SK-N-SH (cell line): ENCODE measurements at regions not wholly inside any gene's neighbourhood (a gene's known extent, or its start where the extent isn't known, plus 50 kb on each side); places are given as distances from the start of the nearest gene placed in this dataset.

Source experiments
- CTCF ChIA-PET: fragments of 300-600, 350-600 bp; formaldehyde crosslinking; extraction: SDS; loops from one replicate; lab custom pipeline; 2021; lab: Yijun Ruan, JAX
- POLR2A ChIA-PET: fragments of 350-600 bp; sonication (Branson Sonifier 250); formaldehyde crosslinking; extraction: SDS; loops from one replicate; lab custom pipeline; 2020; ENCODE audit warnings: antibody characterized with exemption, inconsistent platforms; lab: Yijun Ruan, JAX
- DNase-seq: peaks from one replicate; pipeline ENCODE4 v3.0.0; 2012
- H2AFZ ChIP-seq: fragments of 200-600 bp; sonication (generic); 2 replicates; pipeline ENCODE4 v1.8.1; 2016; ENCODE audit warnings: antibody characterized with exemption, mild to moderate bottlenecking, low read depth
- H3F3A ChIP-seq: fragments of 200-600 bp; sonication (generic); replicated peaks from 2 replicates; pipeline ENCODE3; 2016; ENCODE audit warnings: antibody characterized with exemption, mild to moderate bottlenecking; ENCODE audit not compliant: insufficient read depth
- H3K27ac ChIP-seq, 2 experiments: fragments of 200-500 bp in 1 of 2; fragments of 200-600 bp in 1 of 2; sonication (Bioruptor generic) in 1 of 2; sonication (generic), shearing (Covaris generic) in 1 of 2; 2 replicates each; pipeline versions ENCODE4 v1.5.1 to v1.6.1; 2014 to 2016; ENCODE audit warnings: low read depth in 2 of 2, inconsistent platforms in 1 of 2, low read length in 1 of 2, mild to moderate bottlenecking in 1 of 2, mixed read lengths in 1 of 2
- H3K27me3 ChIP-seq: fragments of 200-600 bp; sonication (generic), shearing (Covaris generic); 2 replicates; pipeline ENCODE4 v1.6.1; 2016; ENCODE audit warnings: mixed run types; ENCODE audit not compliant: insufficient read depth
- H3K36me3 ChIP-seq, 2 experiments: fragments of 200-500 bp in 1 of 2; fragments of 200-600 bp in 1 of 2; sonication (Bioruptor generic) in 1 of 2; sonication (generic) in 1 of 2; replicated peaks in 1 of 2; 2 replicates each; pipeline versions ENCODE3 to v1.5.1; 2014 to 2016; ENCODE audit warnings: low read length in 1 of 2, mild to moderate bottlenecking in 1 of 2; ENCODE audit not compliant: insufficient read depth in 2 of 2, control insufficient read depth in 1 of 2
- H3K4me1 ChIP-seq, 2 experiments: fragments of 200-500 bp in 1 of 2; fragments of 200-600 bp in 1 of 2; sonication (Bioruptor generic) in 1 of 2; sonication (generic), shearing (Covaris generic) in 1 of 2; 2 replicates each; pipeline versions ENCODE4 v1.5.1 to v1.6.1; 2014 to 2016; ENCODE audit warnings: low read depth in 1 of 2, low read length in 1 of 2, mixed run types in 1 of 2; ENCODE audit not compliant: insufficient read depth in 2 of 2, control insufficient read depth in 1 of 2
- H3K4me2 ChIP-seq: fragments of 200-600 bp; sonication (generic), shearing (Covaris generic); 2 replicates; pipeline ENCODE4 v1.6.1; 2017; ENCODE audit warnings: mixed run types
- H3K4me3 ChIP-seq, 2 experiments: fragments of 200-500 bp in 1 of 2; fragments of 200-600 bp in 1 of 2; sonication (Bioruptor generic) in 1 of 2; sonication (generic), shearing (Covaris generic) in 1 of 2; 2 replicates each; pipeline versions ENCODE4 v1.5.1 to v1.8.1; 2014 to 2016; ENCODE audit warnings: low read depth in 2 of 2, inconsistent platforms in 1 of 2, low read length in 1 of 2, mild to moderate bottlenecking in 1 of 2, mixed read lengths in 1 of 2, moderate library complexity in 1 of 2
- H3K79me2 ChIP-seq: fragments of 200-600 bp; sonication (generic); 2 replicates; pipeline ENCODE4 v1.8.1; 2017; ENCODE audit warnings: mild to moderate bottlenecking; ENCODE audit not compliant: insufficient read depth
- H3K9ac ChIP-seq: fragments of 200-600 bp; sonication (generic); 2 replicates; pipeline ENCODE4 v1.6.1; 2017; ENCODE audit warnings: mixed run types
- H3K9me2 ChIP-seq: fragments of 200-600 bp; sonication (generic); 2 replicates; pipeline ENCODE4 v1.6.1; 2017; ENCODE audit warnings: mixed run types
- H3K9me3 ChIP-seq: fragments of 200-600 bp; sonication (generic); 2 replicates; pipeline ENCODE4 v1.6.1; 2017; ENCODE audit warnings: mixed run types, mild to moderate bottlenecking, moderate library complexity
- H4K20me1 ChIP-seq: fragments of 200-600 bp; sonication (generic); 2 replicates; pipeline ENCODE4 v1.6.1; 2017; ENCODE audit warnings: mild to moderate bottlenecking, mixed run types; ENCODE audit not compliant: insufficient read depth
- ELF1 ChIP-seq: IDR thresholded peaks from 2 replicates; pipeline ENCODE4 v1.4.0; 2012
- EZH2phosphoT487 ChIP-seq: fragments of 200-600 bp; sonication (generic); IDR thresholded peaks from 2 replicates; pipeline ENCODE4 v1.6.1; 2017; ENCODE audit warnings: low read depth, mixed run types, mild to moderate bottlenecking, antibody characterized with exemption, moderate library complexity, borderline replicate concordance
- FOXJ3 ChIP-seq: sonication (generic); formaldehyde crosslinking; IDR thresholded peaks from 2 replicates; pipeline ENCODE4 v1.5.1; 2020; ENCODE audit warnings: mild to moderate bottlenecking, missing genetic modification reagents
- FOXM1 ChIP-seq: IDR thresholded peaks from 2 replicates; pipeline ENCODE4 v1.4.0; 2012; ENCODE audit warnings: low read depth, mild to moderate bottlenecking
- POLR2AphosphoS5 ChIP-seq: IDR thresholded peaks from 2 replicates; pipeline ENCODE4 v1.6.1; 2012; ENCODE audit warnings: low read depth, low read length
- RAD21 ChIP-seq: IDR thresholded peaks from 2 replicates; pipeline ENCODE4 v1.6.1; 2012; ENCODE audit warnings: mild to moderate bottlenecking, low read length
- RCOR1 ChIP-seq: fragments of 150-350 bp; IDR thresholded peaks from 2 replicates; pipeline ENCODE4 v1.6.1; 2017; ENCODE audit warnings: antibody characterized with exemption, low read length
- RFX5 ChIP-seq: IDR thresholded peaks from 2 replicates; pipeline ENCODE4 v1.6.1; 2012; ENCODE audit warnings: mild to moderate bottlenecking, improper control_type of control experiment, low read length
- RXRA ChIP-seq: IDR thresholded peaks from 2 replicates; pipeline ENCODE4 v1.4.0; 2012; ENCODE audit warnings: low read depth, mild to moderate bottlenecking, borderline replicate concordance
- TCF12 ChIP-seq: IDR thresholded peaks from 2 replicates; pipeline ENCODE4 v1.4.0; 2012
- WGBS: methylation state at CpG from one replicate; pipeline ENCODE4 v1.1.6; 2017; ENCODE audit warnings: low lambda C conversion rate; 5-methylcytosine and 5-hydroxymethylcytosine counted together
- TF ChIP-seq, protein P1 (sequence below): fragments of 200-600 bp; sonication (generic); IDR thresholded peaks from 2 replicates; pipeline ENCODE4 v1.6.1; 2017; ENCODE audit warnings: antibody characterized with exemption, mild to moderate bottlenecking, moderate library complexity
- TF ChIP-seq, protein P2 (sequence below): IDR thresholded peaks from 2 replicates; pipeline ENCODE4 v1.4.0; 2012; ENCODE audit warnings: low read depth, borderline replicate concordance
- TF ChIP-seq, protein P3 (sequence below): IDR thresholded peaks from 2 replicates; pipeline ENCODE4; 2012
- TF ChIP-seq, protein P4 (sequence below): fragments of 150-350 bp; IDR thresholded peaks from 2 replicates; pipeline ENCODE4 v1.6.1; 2017; ENCODE audit warnings: antibody characterized with exemption, low read length, low read depth, borderline replicate concordance
- TF ChIP-seq, protein P5 (sequence below): IDR thresholded peaks from 2 replicates; pipeline ENCODE4 v1.4.0; 2012; ENCODE audit warnings: low read depth, borderline replicate concordance

DNA sequence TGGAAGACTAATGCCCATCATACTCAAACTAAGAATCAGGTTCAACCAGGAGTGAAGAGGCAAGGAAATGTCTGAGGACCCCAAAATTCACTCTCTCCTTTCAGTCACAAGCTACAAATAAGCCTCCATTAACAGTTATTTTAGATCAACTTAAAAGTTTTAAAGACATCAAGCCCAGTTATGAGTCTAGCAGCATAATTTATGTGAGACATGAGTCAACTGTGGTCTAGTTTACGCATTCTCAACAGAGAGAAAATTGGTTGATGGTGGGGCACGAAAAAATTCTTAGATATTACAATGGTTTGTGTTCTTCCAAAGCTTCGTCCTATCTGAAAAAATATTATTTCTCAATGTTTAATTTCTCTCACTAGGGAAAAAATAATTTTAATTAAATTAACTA, 204.9 kb upstream of the NT5E start:
- H3K9me3 ChIP-seq: no peaks in the 10 kb centered on the region
- no peak overlapping the region for H3K4me2 ChIP-seq
- DNase-seq: no peak
- H3F3A ChIP-seq: no peaks in the 10 kb centered on the region
- no peaks in the 10 kb centered on the region for H4K20me1 ChIP-seq
- H3K36me3 ChIP-seq: no peaks in the 10 kb centered on the region
- no peaks in the 10 kb centered on the region for H3K4me1 ChIP-seq
- no peak for TF ChIP-seq RCOR1
- TF ChIP-seq, protein P1, sequence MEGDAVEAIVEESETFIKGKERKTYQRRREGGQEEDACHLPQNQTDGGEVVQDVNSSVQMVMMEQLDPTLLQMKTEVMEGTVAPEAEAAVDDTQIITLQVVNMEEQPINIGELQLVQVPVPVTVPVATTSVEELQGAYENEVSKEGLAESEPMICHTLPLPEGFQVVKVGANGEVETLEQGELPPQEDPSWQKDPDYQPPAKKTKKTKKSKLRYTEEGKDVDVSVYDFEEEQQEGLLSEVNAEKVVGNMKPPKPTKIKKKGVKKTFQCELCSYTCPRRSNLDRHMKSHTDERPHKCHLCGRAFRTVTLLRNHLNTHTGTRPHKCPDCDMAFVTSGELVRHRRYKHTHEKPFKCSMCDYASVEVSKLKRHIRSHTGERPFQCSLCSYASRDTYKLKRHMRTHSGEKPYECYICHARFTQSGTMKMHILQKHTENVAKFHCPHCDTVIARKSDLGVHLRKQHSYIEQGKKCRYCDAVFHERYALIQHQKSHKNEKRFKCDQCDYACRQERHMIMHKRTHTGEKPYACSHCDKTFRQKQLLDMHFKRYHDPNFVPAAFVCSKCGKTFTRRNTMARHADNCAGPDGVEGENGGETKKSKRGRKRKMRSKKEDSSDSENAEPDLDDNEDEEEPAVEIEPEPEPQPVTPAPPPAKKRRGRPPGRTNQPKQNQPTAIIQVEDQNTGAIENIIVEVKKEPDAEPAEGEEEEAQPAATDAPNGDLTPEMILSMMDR: no peak
- TF ChIP-seq, protein P2, sequence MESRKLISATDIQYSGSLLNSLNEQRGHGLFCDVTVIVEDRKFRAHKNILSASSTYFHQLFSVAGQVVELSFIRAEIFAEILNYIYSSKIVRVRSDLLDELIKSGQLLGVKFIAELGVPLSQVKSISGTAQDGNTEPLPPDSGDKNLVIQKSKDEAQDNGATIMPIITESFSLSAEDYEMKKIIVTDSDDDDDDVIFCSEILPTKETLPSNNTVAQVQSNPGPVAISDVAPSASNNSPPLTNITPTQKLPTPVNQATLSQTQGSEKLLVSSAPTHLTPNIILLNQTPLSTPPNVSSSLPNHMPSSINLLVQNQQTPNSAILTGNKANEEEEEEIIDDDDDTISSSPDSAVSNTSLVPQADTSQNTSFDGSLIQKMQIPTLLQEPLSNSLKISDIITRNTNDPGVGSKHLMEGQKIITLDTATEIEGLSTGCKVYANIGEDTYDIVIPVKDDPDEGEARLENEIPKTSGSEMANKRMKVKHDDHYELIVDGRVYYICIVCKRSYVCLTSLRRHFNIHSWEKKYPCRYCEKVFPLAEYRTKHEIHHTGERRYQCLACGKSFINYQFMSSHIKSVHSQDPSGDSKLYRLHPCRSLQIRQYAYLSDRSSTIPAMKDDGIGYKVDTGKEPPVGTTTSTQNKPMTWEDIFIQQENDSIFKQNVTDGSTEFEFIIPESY: no peak
- TF ChIP-seq, all 33 proteins: peak for 0
- Histone ChIP-seq H3K27ac (no peak overlapping the region), H2AFZ (no peak overlapping the region), H3K79me2 (no peaks in the 10 kb centered on the region), H3K9ac (no peak overlapping the region), H3K4me3 (no peak overlapping the region), H3K27me3 (no peaks in the 10 kb centered on the region), H3K9me2 (no peaks in the 10 kb centered on the region)
- CTCF ChIA-PET: no interaction called here
- 6% methylated on average over 3 of the region's 3 CpGs for WGBS
- POLR2A ChIA-PET: no interaction called here

DNA sequence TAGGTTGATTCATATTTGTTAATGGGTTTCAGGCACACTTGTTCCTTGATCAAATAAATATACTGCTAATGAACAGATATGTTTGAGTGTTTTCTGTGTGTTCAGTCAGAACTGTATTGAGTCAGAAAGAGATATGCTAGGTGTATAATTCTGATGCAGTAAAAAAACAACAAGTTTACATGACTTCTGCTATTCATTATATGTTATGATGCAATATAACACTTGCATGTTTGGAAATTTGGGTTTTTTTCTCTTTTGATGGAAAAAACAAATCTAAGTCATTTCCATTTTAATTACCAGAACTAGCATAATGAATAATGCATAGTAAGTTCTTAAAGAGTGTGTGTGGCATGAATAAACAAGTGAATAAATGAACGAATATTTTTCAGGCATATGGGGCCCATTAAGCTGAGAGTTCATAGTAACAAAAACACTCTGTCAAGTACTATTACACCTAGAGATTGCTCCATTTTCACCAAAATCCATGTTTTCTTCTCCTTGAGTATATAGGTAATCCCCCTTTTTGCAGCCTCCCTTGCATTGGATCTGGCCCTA, 208.3 kb upstream of the NT5E start:
- no peaks in the 10 kb centered on the region for H3K36me3 ChIP-seq
- no peak overlapping the region for H3K4me3 ChIP-seq
- no peaks in the 10 kb centered on the region for H3K4me1 ChIP-seq
- no peaks in the 10 kb centered on the region for H3F3A ChIP-seq
- TF ChIP-seq RCOR1 (no peak), TCF12 (no peak)
- no peak overlapping the region for H3K27ac ChIP-seq
- H2AFZ ChIP-seq: no peak overlapping the region
- 8% methylated on average over 1 of the region's 1 CpG for WGBS
- CTCF ChIA-PET: no interaction called here
- POLR2A ChIA-PET: no interaction called here
- H3K9ac ChIP-seq: no peak overlapping the region
- no peaks in the 10 kb centered on the region for H3K27me3 ChIP-seq
- H3K9me3 ChIP-seq: no peaks in the 10 kb centered on the region
- H3K4me2 ChIP-seq: no peak overlapping the region
- H4K20me1 ChIP-seq: no peaks in the 10 kb centered on the region
- H3K79me2 ChIP-seq: no peaks in the 10 kb centered on the region
- DNase-seq: no peak
- no peaks in the 10 kb centered on the region for H3K9me2 ChIP-seq

DNA sequence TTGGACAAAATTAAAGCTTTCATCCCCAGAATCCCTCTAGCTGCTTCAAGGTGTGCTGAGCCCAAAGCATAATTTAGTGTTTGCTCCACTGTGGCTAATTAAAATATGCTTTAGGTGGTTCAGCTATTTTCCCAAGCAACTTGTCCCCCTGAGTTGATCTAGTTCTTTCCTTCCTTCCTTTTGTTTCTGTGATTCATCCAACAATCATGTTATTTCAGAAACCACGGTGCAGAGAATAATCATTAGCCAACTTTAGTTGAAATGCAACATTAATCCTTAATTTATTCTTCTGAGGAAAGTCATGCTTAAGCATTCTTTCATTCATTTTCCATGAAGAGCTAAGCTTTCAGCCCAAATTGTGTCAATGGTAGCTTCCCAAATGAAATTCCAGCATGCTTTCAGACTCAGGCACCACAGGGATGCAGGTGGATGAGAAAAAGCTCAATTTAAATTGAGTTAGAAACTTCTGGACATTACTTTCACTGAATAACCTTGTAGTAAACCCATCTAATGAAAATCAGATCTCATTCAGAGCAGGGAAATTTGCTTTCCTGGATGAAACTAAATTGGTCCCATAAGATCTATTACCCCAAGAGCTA, 209.0 kb upstream of the NT5E start:
- Histone ChIP-seq H2AFZ (no peak overlapping the region), H3K4me2 (no peak overlapping the region)
- CTCF ChIA-PET: no interaction called here

More for the DNA sequence above, 209.0 kb upstream of the NT5E start:
- DNase-seq: no peak
- TF ChIP-seq POLR2AphosphoS5: no peak
- TF ChIP-seq EZH2phosphoT487: no peak
- TF ChIP-seq, protein P3, sequence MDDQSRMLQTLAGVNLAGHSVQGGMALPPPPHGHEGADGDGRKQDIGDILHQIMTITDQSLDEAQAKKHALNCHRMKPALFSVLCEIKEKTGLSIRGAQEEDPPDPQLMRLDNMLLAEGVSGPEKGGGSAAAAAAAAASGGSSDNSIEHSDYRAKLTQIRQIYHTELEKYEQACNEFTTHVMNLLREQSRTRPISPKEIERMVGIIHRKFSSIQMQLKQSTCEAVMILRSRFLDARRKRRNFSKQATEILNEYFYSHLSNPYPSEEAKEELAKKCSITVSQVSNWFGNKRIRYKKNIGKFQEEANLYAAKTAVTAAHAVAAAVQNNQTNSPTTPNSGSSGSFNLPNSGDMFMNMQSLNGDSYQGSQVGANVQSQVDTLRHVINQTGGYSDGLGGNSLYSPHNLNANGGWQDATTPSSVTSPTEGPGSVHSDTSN: no peak
- no peak for TF ChIP-seq FOXM1
- TF ChIP-seq, protein P4, sequence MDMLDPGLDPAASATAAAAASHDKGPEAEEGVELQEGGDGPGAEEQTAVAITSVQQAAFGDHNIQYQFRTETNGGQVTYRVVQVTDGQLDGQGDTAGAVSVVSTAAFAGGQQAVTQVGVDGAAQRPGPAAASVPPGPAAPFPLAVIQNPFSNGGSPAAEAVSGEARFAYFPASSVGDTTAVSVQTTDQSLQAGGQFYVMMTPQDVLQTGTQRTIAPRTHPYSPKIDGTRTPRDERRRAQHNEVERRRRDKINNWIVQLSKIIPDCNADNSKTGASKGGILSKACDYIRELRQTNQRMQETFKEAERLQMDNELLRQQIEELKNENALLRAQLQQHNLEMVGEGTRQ: no peak
- no peak for TF ChIP-seq FOXJ3 (CRISPR knock-in tag)
- TF ChIP-seq ELF1: no peak
- TF ChIP-seq, protein P5, sequence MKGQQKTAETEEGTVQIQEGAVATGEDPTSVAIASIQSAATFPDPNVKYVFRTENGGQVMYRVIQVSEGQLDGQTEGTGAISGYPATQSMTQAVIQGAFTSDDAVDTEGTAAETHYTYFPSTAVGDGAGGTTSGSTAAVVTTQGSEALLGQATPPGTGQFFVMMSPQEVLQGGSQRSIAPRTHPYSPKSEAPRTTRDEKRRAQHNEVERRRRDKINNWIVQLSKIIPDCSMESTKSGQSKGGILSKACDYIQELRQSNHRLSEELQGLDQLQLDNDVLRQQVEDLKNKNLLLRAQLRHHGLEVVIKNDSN: no peak
- no peak for TF ChIP-seq RXRA
- TF ChIP-seq RFX5: no peak
- TF ChIP-seq RAD21: no peak
- H3K36me3 ChIP-seq: no peaks in the 10 kb centered on the region
- H3K27me3 ChIP-seq: no peaks in the 10 kb centered on the region
- no peaks in the 10 kb centered on the region for H4K20me1 ChIP-seq
- H3K9me2 ChIP-seq: no peaks in the 10 kb centered on the region
- H3F3A ChIP-seq: no peaks in the 10 kb centered on the region
- H3K27ac ChIP-seq: no peak overlapping the region
- no peaks in the 10 kb centered on the region for H3K4me1 ChIP-seq
- 3% methylated on average over 1 of the region's 1 CpG for WGBS
- no peak overlapping the region for H3K4me3 ChIP-seq
- no peaks in the 10 kb centered on the region for H3K9me3 ChIP-seq
- H3K79me2 ChIP-seq: no peaks in the 10 kb centered on the region
- POLR2A ChIA-PET: no interaction called here
- no peak overlapping the region for H3K9ac ChIP-seq
